Trophoblast cell (in vitro differentiated cells and primary cell): ENCODE measurements at regions not wholly inside any gene's neighbourhood (a gene's known extent, or its start where the extent isn't known, plus 50 kb on each side); places are given as distances from the start of the nearest gene placed in this dataset.

Experiments used
- DNase-seq, 2 donors: peaks; one replicate each; pipeline ENCODE4 v3.0.0-alpha.2; 2016
- H2AFZ ChIP-seq: 2 replicates; pipeline ENCODE4 v1.6.1; 2013; ENCODE audit warnings: low read length, moderate library complexity, mild to moderate bottlenecking; ENCODE audit not compliant: insufficient read depth, poor library complexity
- H2AK5ac ChIP-seq: 2 replicates; pipeline ENCODE4 v1.6.1; 2013; ENCODE audit warnings: mild to moderate bottlenecking, low read length
- H2BK120ac ChIP-seq: 2 replicates; pipeline ENCODE4 v1.6.1; 2013; ENCODE audit warnings: low read length, mild to moderate bottlenecking, moderate library complexity; ENCODE audit not compliant: insufficient read depth, poor library complexity
- H2BK12ac ChIP-seq: 2 replicates; pipeline ENCODE4 v1.6.1; 2013; ENCODE audit warnings: mild to moderate bottlenecking, low read length, moderate library complexity
- H2BK5ac ChIP-seq: 2 replicates; pipeline ENCODE4 v1.6.1; 2013; ENCODE audit warnings: low read length, low read depth, moderate library complexity, mild to moderate bottlenecking; ENCODE audit not compliant: poor library complexity
- H3K14ac ChIP-seq: 2 replicates; pipeline ENCODE4 v1.6.1; 2013; ENCODE audit warnings: mild to moderate bottlenecking, low read length
- H3K18ac ChIP-seq: 2 replicates; pipeline ENCODE4 v1.6.1; 2013; ENCODE audit warnings: mild to moderate bottlenecking, low read length
- H3K23ac ChIP-seq: 2 replicates; pipeline ENCODE4 v1.6.1; 2013; ENCODE audit warnings: low read length
- H3K27ac ChIP-seq: 2 replicates; pipeline ENCODE4 v1.5.1; 2013; ENCODE audit warnings: low read depth, mild to moderate bottlenecking, inconsistent platforms, low read length, moderate library complexity
- H3K27me3 ChIP-seq: 2 replicates; pipeline ENCODE4 v1.6.1; 2013; ENCODE audit warnings: inconsistent platforms, mild to moderate bottlenecking, low read length, moderate library complexity; ENCODE audit not compliant: insufficient read depth
- H3K36me3 ChIP-seq, 2 experiments: 1 replicate in 1 of 2; 2 replicates in 1 of 2; pipeline ENCODE4 v1.6.1; 2013; ENCODE audit warnings: low read length in 2 of 2, mild to moderate bottlenecking in 2 of 2, moderate library complexity in 1 of 2; ENCODE audit not compliant: insufficient read depth in 2 of 2, control insufficient read depth in 1 of 2
- H3K4ac ChIP-seq: 2 replicates; pipeline ENCODE4 v1.6.1; 2013; ENCODE audit warnings: low read depth, mild to moderate bottlenecking, low read length, moderate library complexity
- H3K4me1 ChIP-seq, 2 experiments: 1 replicate in 1 of 2; 2 replicates in 1 of 2; pipeline ENCODE4 v1.6.1; 2013; ENCODE audit warnings: low read length in 2 of 2, mild to moderate bottlenecking in 2 of 2, moderate library complexity in 1 of 2; ENCODE audit not compliant: insufficient read depth in 2 of 2, control insufficient read depth in 1 of 2
- H3K4me2 ChIP-seq: 2 replicates; pipeline ENCODE4 v1.6.1; 2013; ENCODE audit warnings: inconsistent platforms, mild to moderate bottlenecking, low read length, moderate library complexity
- H3K4me3 ChIP-seq: 2 replicates; pipeline ENCODE4 v1.5.1; 2013; ENCODE audit warnings: mild to moderate bottlenecking, low read depth, low read length, inconsistent platforms
- H3K79me1 ChIP-seq: one replicate; pipeline ENCODE4 v1.6.1; 2013; ENCODE audit warnings: low read length
- H3K79me2 ChIP-seq: 2 replicates; pipeline ENCODE4 v1.6.1; 2013; ENCODE audit warnings: low read length, mild to moderate bottlenecking; ENCODE audit not compliant: control insufficient read depth, insufficient read depth, poor library complexity
- H3K9ac ChIP-seq: 2 replicates; pipeline ENCODE4 v1.6.1; 2013; ENCODE audit warnings: mild to moderate bottlenecking, low read length
- H3K9me3 ChIP-seq: 2 replicates; pipeline ENCODE4 v1.6.1; 2013; ENCODE audit warnings: low read depth, mild to moderate bottlenecking, control low read depth, inconsistent platforms, low read length; ENCODE audit not compliant: insufficient read depth
- H4K12ac ChIP-seq: 2 replicates; pipeline ENCODE4 v1.6.1; 2013; ENCODE audit warnings: low read depth, mild to moderate bottlenecking, low read length, moderate library complexity
- H4K8ac ChIP-seq: 2 replicates; pipeline ENCODE4 v1.6.1; 2013; ENCODE audit warnings: low read depth, mild to moderate bottlenecking, low read length, moderate library complexity
- H4K91ac ChIP-seq: one replicate; pipeline ENCODE4 v1.6.1; 2013; ENCODE audit warnings: low read depth, mild to moderate bottlenecking, low read length, moderate library complexity
- WGBS: extraction: QIAGEN DNeasy Blood & Tissue Kit; methylation state at CpG from one replicate; pipeline ENCODE4 v1.1.7; 2013; ENCODE audit warnings: missing lambda C conversion rate; ENCODE audit not compliant: insufficient read length, insufficient coverage; ENCODE audit errors: extremely low coverage; 5-methylcytosine and 5-hydroxymethylcytosine counted together

DNA sequence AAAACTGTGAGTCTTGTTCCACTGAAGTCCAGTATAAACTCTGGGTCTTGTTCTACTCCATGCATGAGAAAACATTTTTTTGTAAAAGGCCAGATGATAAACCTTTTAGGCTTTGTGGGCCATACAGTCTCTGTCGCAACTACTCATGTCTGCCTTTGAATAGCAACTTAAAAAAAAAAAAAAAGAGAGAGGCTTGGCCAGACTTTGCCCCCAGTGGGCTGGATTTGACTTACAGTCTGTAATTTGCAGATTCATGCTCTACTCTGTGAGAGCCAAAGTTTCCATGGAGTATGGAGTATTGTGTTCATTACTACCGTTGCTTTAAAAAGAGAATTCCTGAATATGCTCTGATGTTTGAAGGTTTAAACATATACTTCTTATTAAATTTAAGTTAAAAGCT is 654.9 kb upstream of the PKN2 start:
- Histone ChIP-seq H4K91ac (no peak overlapping the region), H3K36me3 (no peaks in the 10 kb centered on the region), H4K12ac (no peak overlapping the region), H3K14ac (no peak overlapping the region), H3K27ac (no peak overlapping the region), H3K18ac (no peak overlapping the region), H3K23ac (no peak overlapping the region), H3K4me2 (no peak overlapping the region), H2BK120ac (no peak overlapping the region), H3K9ac (no peak overlapping the region), H2AK5ac (no peak overlapping the region), H3K79me1 (no peaks in the 10 kb centered on the region), H3K27me3 (no peaks in the 10 kb centered on the region), H2BK5ac (no peak overlapping the region), H3K4me1 (no peaks in the 10 kb centered on the region), H3K9me3 (no peaks in the 10 kb centered on the region), H2BK12ac (no peak overlapping the region), H4K8ac (no peak overlapping the region), H3K79me2 (no peaks in the 10 kb centered on the region), H2AFZ (no peak overlapping the region), H3K4me3 (no peak overlapping the region), H3K4ac (no peak overlapping the region)
- DNase-seq, result no peak
- no CpG with 5 or more reads among the region's 2 CpGs for WGBS

GRCh38 chr1:88029899-88030298 is 654.2 kb upstream of the PKN2 start:
- no peak overlapping the region for H4K8ac ChIP-seq
- no peak overlapping the region for H3K18ac ChIP-seq
- no peaks in the 10 kb centered on the region for H3K4me1 ChIP-seq
- H3K4me3 ChIP-seq, result no peak overlapping the region
- H3K9ac ChIP-seq, result no peak overlapping the region
- H3K79me2 ChIP-seq, result no peaks in the 10 kb centered on the region
- no peak overlapping the region for H3K27ac ChIP-seq
- no peak overlapping the region for H2BK5ac ChIP-seq
- H2BK12ac ChIP-seq, result no peak overlapping the region
- H3K79me1 ChIP-seq, result no peaks in the 10 kb centered on the region
- no peak overlapping the region for H4K91ac ChIP-seq
- no peaks in the 10 kb centered on the region for H3K9me3 ChIP-seq
- no peak overlapping the region for H2AK5ac ChIP-seq
- H3K36me3 ChIP-seq, result no peaks in the 10 kb centered on the region
- no peak overlapping the region for H4K12ac ChIP-seq
- DNase-seq, result no peak
- no peaks in the 10 kb centered on the region for H3K27me3 ChIP-seq
- no peak overlapping the region for H2AFZ ChIP-seq
- no peak overlapping the region for H3K4me2 ChIP-seq
- H3K4ac ChIP-seq, result no peak overlapping the region
- no peak overlapping the region for H3K14ac ChIP-seq
- no peak overlapping the region for H3K23ac ChIP-seq
- H2BK120ac ChIP-seq, result no peak overlapping the region

- Histone ChIP-seq H4K8ac (peak overlapping the region; percentile 56), H2AK5ac (peak overlapping the region; percentile 36), H4K12ac (no peak overlapping the region), H3K79me2 (no peaks in the 10 kb centered on the region), H3K9ac (no peak overlapping the region), H3K18ac (peak overlapping the region; percentile 15), H3K4me1 (peaks cover 0 to 4% of the 10 kb centered on the region in 2 experiments), H2BK12ac (peak overlapping the region; percentile 42), H3K36me3 (no peaks in the 10 kb centered on the region), H4K91ac (peak overlapping the region; percentile 94), H3K14ac (peak overlapping the region; percentile 85), H3K79me1 (peaks cover 14% of the 10 kb centered on the region), H3K4me3 (no peak overlapping the region), H3K9me3 (no peaks in the 10 kb centered on the region), H3K23ac (no peak overlapping the region), H2BK120ac (peak overlapping the region; percentile 64), H3K27ac (no peak overlapping the region), H3K4me2 (no peak overlapping the region), H2BK5ac (peak overlapping the region; percentile 43), H3K27me3 (no peaks in the 10 kb centered on the region), H2AFZ (no peak overlapping the region), H3K4ac (peak overlapping the region; percentile 30)
- no CpG with 5 or more reads among the region's 8 CpGs for WGBS
- peak; percentile 43 to 66 for DNase-seq
Measured at GRCh38 chr1:88035578-88035977, 648.5 kb upstream of the PKN2 start.

- no peak overlapping the region for H3K23ac ChIP-seq
- peaks cover 14% of the 10 kb centered on the region for H3K79me1 ChIP-seq
- H2AFZ ChIP-seq, result no peak overlapping the region
- H3K9me3 ChIP-seq, result no peaks in the 10 kb centered on the region
- H4K8ac ChIP-seq, result no peak overlapping the region
- H2BK12ac ChIP-seq, result peak overlapping the region; percentile 31
- H2BK5ac ChIP-seq, result peak overlapping the region; percentile 43
- no peaks in the 10 kb centered on the region for H3K36me3 ChIP-seq
- H3K4me2 ChIP-seq, result no peak overlapping the region
- no peaks in the 10 kb centered on the region for H3K27me3 ChIP-seq
- no peak overlapping the region for H2BK120ac ChIP-seq
- no peak overlapping the region for H3K14ac ChIP-seq
- H3K18ac ChIP-seq, result no peak overlapping the region
- DNase-seq, result no peak
- H4K91ac ChIP-seq, result peak overlapping the region; percentile 94
- no peak overlapping the region for H3K4ac ChIP-seq
- no peak overlapping the region for H4K12ac ChIP-seq
- WGBS, result no CpG with 5 or more reads among the region's 12 CpGs
- H3K27ac ChIP-seq, result no peak overlapping the region
- peak overlapping the region; percentile 11 for H2AK5ac ChIP-seq
- no peak overlapping the region for H3K4me3 ChIP-seq
- H3K9ac ChIP-seq, result no peak overlapping the region
- peaks cover 0 to 4% of the 10 kb centered on the region in 2 experiments for H3K4me1 ChIP-seq
- H3K79me2 ChIP-seq, result no peaks in the 10 kb centered on the region
Measured at GRCh38 chr1:88036345-88037014, 647.6 kb upstream of the PKN2 start.
